Forelimb muscle (tissue), 1 donor: ENCODE measurements at regions not wholly inside any gene's neighbourhood (a gene's known extent, or its start where the extent isn't known, plus 50 kb on each side); places are given as distances from the start of the nearest gene placed in this dataset.
"Not testable (repeated sequence)": the region's sequence is repeated elsewhere in the genome, so short reads cannot be mapped to it uniquely, and the experiment has no call there.

ENCODE experiments used
- DNase-seq: peaks from one replicate; pipeline ENCODE4 v3.0.0-alpha.2; 2013; ENCODE audit warnings: low read depth

GRCh38 chr3:164927728-164928127 is 150.6 kb downstream of the SI start:
- DNase-seq: no peak

GRCh38 chr3:164918905-164919304 is 159.4 kb downstream of the SI start:
- no peak for DNase-seq

GRCh38 chr3:164912916-164913315 is 165.4 kb downstream of the SI start:
- no peak for DNase-seq

- no peak for DNase-seq
These were observed 174.4 kb downstream of the SI start for GRCh38 chr3:164903820-164904451.

GRCh38 chr3:164897342-164897741 is 181.0 kb downstream of the SI start:
- DNase-seq: no peak

GRCh38 chr3:164890061-164890460 is 188.2 kb downstream of the SI start:
- DNase-seq: no peak

- no peak for DNase-seq
These were observed 195.1 kb downstream of the SI start for GRCh38 chr3:164883171-164883570.

GRCh38 chr3:164879201-164879600 is 199.1 kb downstream of the SI start:
- no peak for DNase-seq

GRCh38 chr3:164864454-164864853 is 213.8 kb downstream of the SI start:
- DNase-seq: no peak

GRCh38 chr3:164852866-164853265 is 225.4 kb downstream of the SI start:
- no peak for DNase-seq

GRCh38 chr3:164851905-164852304 is 226.4 kb downstream of the SI start:
- DNase-seq: no peak

GRCh38 chr3:164851204-164851603 is 227.1 kb downstream of the SI start:
- DNase-seq: no peak

GRCh38 chr3:164848923-164849322 is 229.4 kb downstream of the SI start:
- DNase-seq: no peak

- no peak for DNase-seq
These were observed 232.6 kb downstream of the SI start for GRCh38 chr3:164845739-164846138.

- no peak for DNase-seq
These were observed 246.1 kb downstream of the SI start for GRCh38 chr3:164832216-164832615.

- DNase-seq: no peak
These were observed 260.0 kb downstream of the SI start for GRCh38 chr3:164818318-164818717.

GRCh38 chr3:164814106-164814505 is 264.2 kb downstream of the SI start:
- DNase-seq: no peak

- no peak for DNase-seq
These were observed 266.3 kb downstream of the SI start for GRCh38 chr3:164812042-164812441.

- DNase-seq: no peak
These were observed 272.1 kb downstream of the SI start for GRCh38 chr3:164806188-164806587.

GRCh38 chr3:164794099-164794498 is 284.2 kb downstream of the SI start:
- no peak for DNase-seq

- no peak for DNase-seq
These were observed 287.0 kb downstream of the SI start for GRCh38 chr3:164791263-164791662.

GRCh38 chr3:164784407-164784806 is 293.9 kb downstream of the SI start:
- DNase-seq: not testable (repeated sequence)

GRCh38 chr3:164781755-164782154 is 296.5 kb downstream of the SI start:
- no peak for DNase-seq

- DNase-seq: no peak
These were observed 298.5 kb downstream of the SI start for GRCh38 chr3:164779816-164780215.
